ENCODE measurements at regions not wholly inside any gene's neighbourhood (a gene's known extent, or its start where the extent isn't known, plus 50 kb on each side); places are given as distances from the start of the nearest gene placed in this dataset.
"Not testable (repeated sequence)": the region's sequence is repeated elsewhere in the genome, so short reads cannot be mapped to it uniquely, and the experiment has no call there.

GRCh38 chr4:99736846-99737245 lies 79.2 kb upstream of the C4orf54 start:
- Histone ChIP-seq H3K79me2 (ENCODE audit: insufficient read depth, low read length) (no peaks in the 10 kb centered on the region), H3K4me1 (ENCODE audit: insufficient read depth, low read length) (no peaks in the 10 kb centered on the region), H3K27me3 (ENCODE audit: insufficient read depth, low read length) (no peaks in the 10 kb centered on the region), H3K27ac (ENCODE audit: low read depth, low read length) (no peak overlapping the region), H3K4me2 (ENCODE audit: low read length) (no peak overlapping the region), H3K9me3 (ENCODE audit: insufficient read depth, low read depth, low read length) (no peaks in the 10 kb centered on the region), H3K4me3 (ENCODE audit: insufficient read depth, low read depth, low read length) (no peak overlapping the region), H2AFZ (ENCODE audit: low read depth, low read length) (no peak overlapping the region), H4K20me1 (ENCODE audit: insufficient read depth, low read length) (no peaks in the 10 kb centered on the region), H3K36me3 (ENCODE audit: insufficient read depth, low read length) (no peaks in the 10 kb centered on the region), H3K9ac (ENCODE audit: low read length) (no peak overlapping the region)
- H3K36me3 Mint-ChIP-seq (ENCODE audit: low read depth, unreplicated experiment), result no peaks in the 10 kb centered on the region
- H3K9me3 Mint-ChIP-seq (ENCODE audit: unreplicated experiment), result peaks cover 2% of the 10 kb centered on the region
- no peak for DNase-seq (ENCODE audit: low read depth)
- H3K27ac Mint-ChIP-seq (ENCODE audit: unreplicated experiment), result no peak overlapping the region
- no peaks in the 10 kb centered on the region for H3K4me1 Mint-ChIP-seq (ENCODE audit: low read depth, unreplicated experiment)
- TF ChIP-seq, protein P1, sequence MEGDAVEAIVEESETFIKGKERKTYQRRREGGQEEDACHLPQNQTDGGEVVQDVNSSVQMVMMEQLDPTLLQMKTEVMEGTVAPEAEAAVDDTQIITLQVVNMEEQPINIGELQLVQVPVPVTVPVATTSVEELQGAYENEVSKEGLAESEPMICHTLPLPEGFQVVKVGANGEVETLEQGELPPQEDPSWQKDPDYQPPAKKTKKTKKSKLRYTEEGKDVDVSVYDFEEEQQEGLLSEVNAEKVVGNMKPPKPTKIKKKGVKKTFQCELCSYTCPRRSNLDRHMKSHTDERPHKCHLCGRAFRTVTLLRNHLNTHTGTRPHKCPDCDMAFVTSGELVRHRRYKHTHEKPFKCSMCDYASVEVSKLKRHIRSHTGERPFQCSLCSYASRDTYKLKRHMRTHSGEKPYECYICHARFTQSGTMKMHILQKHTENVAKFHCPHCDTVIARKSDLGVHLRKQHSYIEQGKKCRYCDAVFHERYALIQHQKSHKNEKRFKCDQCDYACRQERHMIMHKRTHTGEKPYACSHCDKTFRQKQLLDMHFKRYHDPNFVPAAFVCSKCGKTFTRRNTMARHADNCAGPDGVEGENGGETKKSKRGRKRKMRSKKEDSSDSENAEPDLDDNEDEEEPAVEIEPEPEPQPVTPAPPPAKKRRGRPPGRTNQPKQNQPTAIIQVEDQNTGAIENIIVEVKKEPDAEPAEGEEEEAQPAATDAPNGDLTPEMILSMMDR (IDR thresholded peaks at IDR 0.05; ENCODE audit: insufficient read depth, low read depth, low read length), result no peak
- no peak for TF ChIP-seq EZH2 (IDR thresholded peaks at IDR 0.05; ENCODE audit: insufficient read depth, low read length)
- no peak for FAIRE-seq
- H3K4me3 Mint-ChIP-seq (ENCODE audit: unreplicated experiment), result no peak overlapping the region
- H3K27me3 Mint-ChIP-seq (ENCODE audit: low read depth, unreplicated experiment), result no peaks in the 10 kb centered on the region

DNA sequence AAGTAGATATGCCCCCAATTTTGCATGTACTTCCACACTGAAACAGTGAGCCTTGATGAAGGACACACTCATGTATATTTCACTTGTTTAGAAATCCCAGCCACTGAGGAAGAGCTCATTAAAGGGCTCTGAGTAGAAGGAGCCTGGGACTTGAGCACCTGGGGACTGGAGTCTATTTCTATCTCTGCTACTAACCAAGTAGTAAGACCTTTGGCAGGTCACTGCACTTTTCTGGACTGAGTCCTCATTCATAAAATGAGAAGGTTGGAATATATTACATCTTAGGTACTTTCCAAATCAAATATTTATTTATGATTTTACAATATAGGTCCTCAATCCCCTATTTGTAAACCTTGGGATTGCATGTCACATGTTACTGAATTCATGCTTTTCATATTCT lies 78.2 kb upstream of the C4orf54 start:
- H3K27ac Mint-ChIP-seq (ENCODE audit: unreplicated experiment), result no peak overlapping the region
- H2AFZ ChIP-seq (ENCODE audit: low read depth, low read length), result no peak overlapping the region
- H3K4me1 Mint-ChIP-seq (ENCODE audit: low read depth, unreplicated experiment), result no peaks in the 10 kb centered on the region
- H3K9me3 ChIP-seq (ENCODE audit: insufficient read depth, low read depth, low read length), result no peaks in the 10 kb centered on the region
- H3K9ac ChIP-seq (ENCODE audit: low read length), result no peak overlapping the region
- H4K20me1 ChIP-seq (ENCODE audit: insufficient read depth, low read length), result no peaks in the 10 kb centered on the region
- H3K9me3 Mint-ChIP-seq (ENCODE audit: unreplicated experiment), result peaks cover 7% of the 10 kb centered on the region
- DNase-seq (ENCODE audit: low read depth), result no peak
- no peak overlapping the region for H3K4me3 ChIP-seq (ENCODE audit: insufficient read depth, low read depth, low read length)
- H3K4me1 ChIP-seq (ENCODE audit: insufficient read depth, low read length), result no peaks in the 10 kb centered on the region
- H3K27me3 ChIP-seq (ENCODE audit: insufficient read depth, low read length), result no peaks in the 10 kb centered on the region
- no peak overlapping the region for H3K4me2 ChIP-seq (ENCODE audit: low read length)
- no peak for FAIRE-seq
- H3K4me3 Mint-ChIP-seq (ENCODE audit: unreplicated experiment), result no peak overlapping the region
- H3K27me3 Mint-ChIP-seq (ENCODE audit: low read depth, unreplicated experiment), result no peaks in the 10 kb centered on the region
- H3K36me3 ChIP-seq (ENCODE audit: insufficient read depth, low read length), result no peaks in the 10 kb centered on the region
- no peak for TF ChIP-seq EZH2 (IDR thresholded peaks at IDR 0.05; ENCODE audit: insufficient read depth, low read length)
- TF ChIP-seq, protein P1 (IDR thresholded peaks at IDR 0.05; ENCODE audit: insufficient read depth, low read depth, low read length), result no peak
- H3K79me2 ChIP-seq (ENCODE audit: insufficient read depth, low read length), result no peaks in the 10 kb centered on the region
- no peaks in the 10 kb centered on the region for H3K36me3 Mint-ChIP-seq (ENCODE audit: low read depth, unreplicated experiment)
- H3K27ac ChIP-seq (ENCODE audit: low read depth, low read length), result no peak overlapping the region

GRCh38 chr4:99734583-99735322 lies 77.1 kb upstream of the C4orf54 start:
- Histone ChIP-seq H4K20me1 (ENCODE audit: insufficient read depth, low read length) (no peaks in the 10 kb centered on the region), H3K9ac (ENCODE audit: low read length) (no peak overlapping the region), H3K4me1 (ENCODE audit: insufficient read depth, low read length) (no peaks in the 10 kb centered on the region), H3K4me3 (ENCODE audit: insufficient read depth, low read depth, low read length) (no peak overlapping the region), H3K9me3 (ENCODE audit: insufficient read depth, low read depth, low read length) (no peaks in the 10 kb centered on the region), H3K27me3 (ENCODE audit: insufficient read depth, low read length) (no peaks in the 10 kb centered on the region), H3K36me3 (ENCODE audit: insufficient read depth, low read length) (no peaks in the 10 kb centered on the region), H3K79me2 (ENCODE audit: insufficient read depth, low read length) (no peaks in the 10 kb centered on the region), H2AFZ (ENCODE audit: low read depth, low read length) (no peak overlapping the region), H3K4me2 (ENCODE audit: low read length) (no peak overlapping the region), H3K27ac (ENCODE audit: low read depth, low read length) (no peak overlapping the region)
- no peaks in the 10 kb centered on the region for H3K36me3 Mint-ChIP-seq (ENCODE audit: low read depth, unreplicated experiment)
- no peak for FAIRE-seq
- H3K27ac Mint-ChIP-seq (ENCODE audit: unreplicated experiment), result no peak overlapping the region
- TF ChIP-seq, protein P1 (IDR thresholded peaks at IDR 0.05; ENCODE audit: insufficient read depth, low read depth, low read length), result no peak
- TF ChIP-seq EZH2 (IDR thresholded peaks at IDR 0.05; ENCODE audit: insufficient read depth, low read length), result no peak
- no peak overlapping the region for H3K4me3 Mint-ChIP-seq (ENCODE audit: unreplicated experiment)
- peaks cover 8% of the 10 kb centered on the region for H3K9me3 Mint-ChIP-seq (ENCODE audit: unreplicated experiment)
- DNase-seq (ENCODE audit: low read depth), result no peak
- H3K4me1 Mint-ChIP-seq (ENCODE audit: low read depth, unreplicated experiment), result no peaks in the 10 kb centered on the region
- H3K27me3 Mint-ChIP-seq (ENCODE audit: low read depth, unreplicated experiment), result no peaks in the 10 kb centered on the region

GRCh38 chr4:99733455-99733854 lies 75.8 kb upstream of the C4orf54 start:
- not testable (repeated sequence) for H3K36me3 Mint-ChIP-seq (ENCODE audit: low read depth, unreplicated experiment); H3K79me2 ChIP-seq (ENCODE audit: insufficient read depth, low read length); H3K27me3 Mint-ChIP-seq (ENCODE audit: low read depth, unreplicated experiment); H2AFZ ChIP-seq (ENCODE audit: low read depth, low read length); H3K27ac Mint-ChIP-seq (ENCODE audit: unreplicated experiment); H3K27ac ChIP-seq (ENCODE audit: low read depth, low read length); DNase-seq (ENCODE audit: low read depth); H3K4me3 ChIP-seq (ENCODE audit: insufficient read depth, low read depth, low read length); H4K20me1 ChIP-seq (ENCODE audit: insufficient read depth, low read length); H3K4me1 Mint-ChIP-seq (ENCODE audit: low read depth, unreplicated experiment); H3K4me1 ChIP-seq (ENCODE audit: insufficient read depth, low read length); H3K9me3 Mint-ChIP-seq (ENCODE audit: unreplicated experiment); H3K4me3 Mint-ChIP-seq (ENCODE audit: unreplicated experiment); FAIRE-seq; H3K9ac ChIP-seq (ENCODE audit: low read length); H3K9me3 ChIP-seq (ENCODE audit: insufficient read depth, low read depth, low read length); H3K4me2 ChIP-seq (ENCODE audit: low read length); H3K36me3 ChIP-seq (ENCODE audit: insufficient read depth, low read length); H3K27me3 ChIP-seq (ENCODE audit: insufficient read depth, low read length)

Measured in astrocyte (in vitro differentiated cells and primary cell).